Keratinocyte (primary cell): ENCODE measurements at regions not wholly inside any gene's neighbourhood (a gene's known extent, or its start where the extent isn't known, plus 50 kb on each side); places are given as distances from the start of the nearest gene placed in this dataset.

Experiments used
- DNase-seq: peaks from one replicate; pipeline ENCODE4 v3.0.0-alpha.2; 2011; ENCODE audit warnings: low read depth, missing footprints, low spot score
- FAIRE-seq: peaks from 2 replicates; lab custom pipeline; 2011; peaks lifted over from hg19 to GRCh38; lab: Jason Lieb, UNC
- H2AFZ ChIP-seq: 2 replicates; pipeline ENCODE4 v1.6.0; 2012; ENCODE audit warnings: low read length, control low read depth, inconsistent platforms; ENCODE audit not compliant: control insufficient read depth
- H3K27ac ChIP-seq: 2 replicates; pipeline ENCODE4 v1.5.1; 2011; ENCODE audit warnings: low read length; ENCODE audit not compliant: control insufficient read depth, insufficient read depth
- H3K27me3 ChIP-seq: 3 replicates; pipeline ENCODE4 v1.6.0; 2011; ENCODE audit warnings: low read length; ENCODE audit not compliant: control insufficient read depth, insufficient read depth; ENCODE audit errors: extremely low read depth
- H3K36me3 ChIP-seq, 2 experiments: 2 replicates in 1 of 2; 3 replicates in 1 of 2; pipeline ENCODE4 v1.5.1; 2011; ENCODE audit warnings: low read length in 2 of 2, mild to moderate bottlenecking in 1 of 2; ENCODE audit not compliant: control insufficient read depth in 2 of 2, insufficient read depth in 2 of 2; ENCODE audit errors: extremely low read depth in 1 of 2
- H3K4me1 ChIP-seq: 3 replicates; pipeline ENCODE4 v1.5.1; 2011; ENCODE audit warnings: low read length; ENCODE audit not compliant: control insufficient read depth, insufficient read depth; ENCODE audit errors: extremely low read depth
- H3K4me2 ChIP-seq: 3 replicates; pipeline ENCODE4 v1.6.0; 2011; ENCODE audit warnings: low read depth, low read length; ENCODE audit not compliant: control insufficient read depth, insufficient read depth; ENCODE audit errors: extremely low read depth
- H3K4me3 ChIP-seq, 3 experiments: fragments of 200-600 bp in 1 of 3; sonication (generic) in 1 of 3; 2 replicates in 2 of 3; 3 replicates in 1 of 3; pipeline ENCODE4 v1.5.1; 2011 to 2016; ENCODE audit warnings: low read length in 3 of 3, mild to moderate bottlenecking in 3 of 3, control low read depth in 2 of 3, inconsistent platforms in 1 of 3, low read depth in 1 of 3, mixed read lengths in 1 of 3, mixed run types in 1 of 3, moderate library complexity in 1 of 3; ENCODE audit not compliant: control insufficient read depth in 2 of 3, insufficient read depth in 2 of 3; ENCODE audit errors: extremely low read depth in 1 of 3
- H3K79me2 ChIP-seq: 2 replicates; pipeline ENCODE4 v1.6.0; 2012; ENCODE audit warnings: low read length; ENCODE audit not compliant: control insufficient read depth, insufficient read depth
- H3K9ac ChIP-seq: 3 replicates; pipeline ENCODE4 v1.6.0; 2011; ENCODE audit warnings: low read length; ENCODE audit not compliant: control insufficient read depth, insufficient read depth; ENCODE audit errors: extremely low read depth
- H3K9me1 ChIP-seq: 3 replicates; pipeline ENCODE4 v1.6.0; 2011; ENCODE audit warnings: low read length; ENCODE audit not compliant: control insufficient read depth, insufficient read depth; ENCODE audit errors: extremely low read depth
- H3K9me3 ChIP-seq: 2 replicates; pipeline ENCODE4 v1.5.1; 2012; ENCODE audit warnings: low read depth, low read length; ENCODE audit not compliant: control insufficient read depth
- H4K20me1 ChIP-seq: 3 replicates; pipeline ENCODE4 v1.6.0; 2011; ENCODE audit warnings: low read length; ENCODE audit not compliant: control insufficient read depth, insufficient read depth; ENCODE audit errors: extremely low read depth
- EZH2 ChIP-seq: IDR thresholded peaks from one replicate; pipeline ENCODE4 v1.6.1; 2012; ENCODE audit warnings: inconsistent platforms, mild to moderate bottlenecking, low read length, moderate library complexity
- dilution Hi-C: fragments of 300-500 bp; cut with MboI; formaldehyde crosslinking; loops from one replicate; pipeline ENCODE4 v1.7.0; 2020; ENCODE audit warnings: low sequenced_read_pairs; ENCODE audit not compliant: extremely low pct_ligation_motif_present
- TF ChIP-seq, protein P1 (sequence below), 3 experiments: IDR thresholded peaks in 1 of 3; conservative IDR thresholded peaks in 1 of 3; optimal IDR thresholded peaks in 1 of 3; 2 replicates in 2 of 3; 3 replicates in 1 of 3; pipeline versions ENCODE3 to v1.5.1; 2011; ENCODE audit warnings: low read length in 3 of 3, mild to moderate bottlenecking in 3 of 3, moderate library complexity in 2 of 3, control low read depth in 1 of 3, inconsistent platforms in 1 of 3; ENCODE audit not compliant: insufficient read depth in 2 of 3; ENCODE audit errors: extremely low read depth in 1 of 3

DNA sequence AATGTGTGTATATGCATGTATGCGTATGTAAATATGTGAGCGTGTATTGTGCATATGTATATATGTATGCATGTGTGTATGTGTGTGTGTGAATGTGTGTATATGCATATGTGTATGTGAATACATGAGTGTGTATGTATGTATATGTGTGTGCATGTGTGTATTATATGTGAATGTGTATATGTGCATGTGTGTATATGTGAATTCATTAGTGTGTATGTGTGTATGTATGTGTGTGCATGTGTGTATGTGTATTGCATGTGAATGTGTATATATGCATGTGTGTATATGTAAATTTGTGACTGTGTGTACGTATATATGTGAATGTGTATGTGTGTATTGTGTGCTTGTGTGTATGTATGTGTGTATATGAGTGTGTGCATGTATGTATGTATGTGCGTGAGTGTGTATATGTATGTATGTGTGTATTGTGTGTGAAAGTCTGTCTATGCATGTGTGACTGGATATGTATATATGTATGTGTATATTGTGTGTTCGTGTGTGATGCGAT, 455.9 kb downstream of the TYW1 start:
- FAIRE-seq (no peak), DNase-seq (no peak)
- Histone ChIP-seq H4K20me1 (no peaks in the 10 kb centered on the region), H3K79me2 (no peaks in the 10 kb centered on the region), H3K9ac (no peak overlapping the region), H3K4me1 (no peaks in the 10 kb centered on the region), H3K9me3 (no peaks in the 10 kb centered on the region), H3K4me3 (no peak overlapping the region), H3K27ac (no peak overlapping the region), H3K36me3 (no peaks in the 10 kb centered on the region), H3K27me3 (no peaks in the 10 kb centered on the region), H2AFZ (no peak overlapping the region), H3K4me2 (no peak overlapping the region), H3K9me1 (no peaks in the 10 kb centered on the region)
- dilution Hi-C loops, result no loop called here
- TF ChIP-seq EZH2, result no peak
- TF ChIP-seq, protein P1, sequence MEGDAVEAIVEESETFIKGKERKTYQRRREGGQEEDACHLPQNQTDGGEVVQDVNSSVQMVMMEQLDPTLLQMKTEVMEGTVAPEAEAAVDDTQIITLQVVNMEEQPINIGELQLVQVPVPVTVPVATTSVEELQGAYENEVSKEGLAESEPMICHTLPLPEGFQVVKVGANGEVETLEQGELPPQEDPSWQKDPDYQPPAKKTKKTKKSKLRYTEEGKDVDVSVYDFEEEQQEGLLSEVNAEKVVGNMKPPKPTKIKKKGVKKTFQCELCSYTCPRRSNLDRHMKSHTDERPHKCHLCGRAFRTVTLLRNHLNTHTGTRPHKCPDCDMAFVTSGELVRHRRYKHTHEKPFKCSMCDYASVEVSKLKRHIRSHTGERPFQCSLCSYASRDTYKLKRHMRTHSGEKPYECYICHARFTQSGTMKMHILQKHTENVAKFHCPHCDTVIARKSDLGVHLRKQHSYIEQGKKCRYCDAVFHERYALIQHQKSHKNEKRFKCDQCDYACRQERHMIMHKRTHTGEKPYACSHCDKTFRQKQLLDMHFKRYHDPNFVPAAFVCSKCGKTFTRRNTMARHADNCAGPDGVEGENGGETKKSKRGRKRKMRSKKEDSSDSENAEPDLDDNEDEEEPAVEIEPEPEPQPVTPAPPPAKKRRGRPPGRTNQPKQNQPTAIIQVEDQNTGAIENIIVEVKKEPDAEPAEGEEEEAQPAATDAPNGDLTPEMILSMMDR (optimal IDR thresholded peaks at IDR 0.05 in 1 of 3, IDR thresholded peaks at IDR 0.05 in 1 of 3, conservative IDR thresholded peaks at IDR 0.05 in 1 of 3; ENCODE audit: extremely low read depth in 1 of 3, insufficient read depth in 2 of 3, low read length in 3 of 3), result no peak

- Histone ChIP-seq H2AFZ (no peak overlapping the region), H4K20me1 (no peaks in the 10 kb centered on the region), H3K36me3 (no peaks in the 10 kb centered on the region), H3K4me3 (no peak overlapping the region), H3K9me3 (no peaks in the 10 kb centered on the region), H3K9ac (no peak overlapping the region), H3K27ac (no peak overlapping the region), H3K4me1 (no peaks in the 10 kb centered on the region), H3K9me1 (no peaks in the 10 kb centered on the region), H3K79me2 (no peaks in the 10 kb centered on the region), H3K4me2 (no peak overlapping the region), H3K27me3 (no peaks in the 10 kb centered on the region)
- DNase-seq (no peak), FAIRE-seq (no peak)
- dilution Hi-C loops, result no loop called here
- TF ChIP-seq EZH2, result no peak
- TF ChIP-seq, protein P1 (optimal IDR thresholded peaks at IDR 0.05 in 1 of 3, IDR thresholded peaks at IDR 0.05 in 1 of 3, conservative IDR thresholded peaks at IDR 0.05 in 1 of 3; ENCODE audit: extremely low read depth in 1 of 3, insufficient read depth in 2 of 3, low read length in 3 of 3), result no peak
Measured at GRCh38 chr7:67453580-67454380, 457.1 kb downstream of the TYW1 start.
